Progenitor cell of endocrine pancreas (in vitro differentiated cells): ENCODE measurements at regions not wholly inside any gene's neighbourhood (a gene's known extent, or its start where the extent isn't known, plus 50 kb on each side); places are given as distances from the start of the nearest gene placed in this dataset.

Experiments
- DNase-seq: peaks from one replicate; pipeline ENCODE4 v3.0.0; 2021; ENCODE audit warnings: low spot score; ENCODE audit not compliant: unreplicated experiment
- H3K27ac Mint-ChIP-seq: 2 replicates; pipeline ENCODE4 v1.8.0; 2021; ENCODE audit warnings: mild to moderate bottlenecking, moderate library complexity, mixed read lengths
- H3K27me3 Mint-ChIP-seq: 2 replicates; pipeline ENCODE4 v1.8.0; 2021; ENCODE audit warnings: mixed read lengths
- H3K36me3 Mint-ChIP-seq: 2 replicates; pipeline ENCODE4 v1.8.0; 2022; ENCODE audit warnings: mixed read lengths; ENCODE audit not compliant: insufficient read depth
- H3K4me1 Mint-ChIP-seq: 2 replicates; pipeline ENCODE4 v1.8.0; 2021; ENCODE audit warnings: low read depth, mixed read lengths
- H3K4me3 Mint-ChIP-seq: 2 replicates; pipeline ENCODE4 v1.8.0; 2021; ENCODE audit warnings: low read depth, mild to moderate bottlenecking, moderate library complexity, mixed read lengths
- H3K9me3 Mint-ChIP-seq: 2 replicates; pipeline ENCODE4 v1.8.0; 2021; ENCODE audit warnings: low read depth, mixed read lengths
- CTCF ChIP-seq: fragments of 200-600 bp; sonication (generic); IDR thresholded peaks from one replicate; pipeline ENCODE4 v1.5.0; 2021; ENCODE audit warnings: antibody characterized with exemption, mild to moderate bottlenecking; ENCODE audit not compliant: unreplicated experiment

DNA sequence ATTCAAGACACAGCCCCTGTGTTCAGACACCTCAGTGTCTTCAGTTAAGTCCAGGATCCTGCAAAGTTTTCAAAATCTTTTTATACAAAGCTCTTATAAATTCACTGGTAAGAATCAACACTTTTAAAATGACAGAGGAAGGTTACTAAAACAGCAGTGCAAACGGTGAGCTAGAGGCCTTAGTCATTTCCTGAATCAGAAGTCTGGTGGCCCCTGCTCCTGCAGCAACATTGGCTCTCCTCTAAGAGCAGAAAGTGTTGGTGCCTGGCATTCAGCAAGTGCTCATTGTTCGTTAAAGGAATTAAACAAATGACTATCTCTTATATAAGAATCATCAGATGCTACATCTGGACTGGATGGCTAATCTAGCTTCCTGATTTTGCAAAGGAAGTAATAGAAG, 282.9 kb downstream of the PTGER3 start:
- Mint-ChIP-seq H3K4me1 (no peaks in the 10 kb centered on the region), H3K27me3 (peaks cover 5% of the 10 kb centered on the region)

DNA sequence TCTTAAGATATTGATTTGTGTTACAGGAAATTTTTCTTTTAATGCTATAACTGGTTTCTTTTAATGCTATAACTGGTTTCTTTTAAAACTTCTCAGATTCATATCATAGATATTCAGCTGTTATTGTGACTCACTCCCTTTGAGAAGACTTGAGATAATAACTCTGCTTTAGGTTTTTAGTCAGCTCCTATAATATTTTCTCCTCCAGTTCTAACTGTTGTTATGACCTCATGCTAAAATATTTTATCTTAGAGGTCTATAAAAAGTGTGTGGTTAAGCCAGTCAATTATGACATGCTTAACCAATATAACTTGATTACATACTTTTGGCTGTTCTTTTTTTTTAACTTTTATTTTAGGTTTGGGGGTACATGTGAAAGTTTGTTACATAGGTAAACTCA, 280.2 kb downstream of the PTGER3 start:
- Mint-ChIP-seq H3K27ac (no peak overlapping the region), H3K4me1 (no peaks in the 10 kb centered on the region), H3K36me3 (no peaks in the 10 kb centered on the region), H3K4me3 (no peak overlapping the region), H3K9me3 (peaks cover 17% of the 10 kb centered on the region), H3K27me3 (peaks cover 5% of the 10 kb centered on the region)
- TF ChIP-seq CTCF: no peak
- no peak for DNase-seq

More for the DNA sequence above, 282.9 kb downstream of the PTGER3 start:
- Mint-ChIP-seq H3K4me3 (no peak overlapping the region), H3K27ac (no peak overlapping the region), H3K36me3 (no peaks in the 10 kb centered on the region), H3K9me3 (no peaks in the 10 kb centered on the region)
- DNase-seq: no peak
- TF ChIP-seq CTCF: no peak

- no peak overlapping the region for H3K27ac Mint-ChIP-seq
- no peak overlapping the region for H3K4me3 Mint-ChIP-seq
- no peaks in the 10 kb centered on the region for H3K4me1 Mint-ChIP-seq
- no peak for DNase-seq
- no peak for TF ChIP-seq CTCF
- peaks cover 17% of the 10 kb centered on the region for H3K9me3 Mint-ChIP-seq
- H3K27me3 Mint-ChIP-seq: peaks cover 5% of the 10 kb centered on the region
- no peaks in the 10 kb centered on the region for H3K36me3 Mint-ChIP-seq
Measured at GRCh38 chr1:70768216-70768615, 279.4 kb downstream of the PTGER3 start.

GRCh38 chr1:70778056-70778762, 269.4 kb downstream of the PTGER3 start:
- no peaks in the 10 kb centered on the region for H3K36me3 Mint-ChIP-seq
- no peaks in the 10 kb centered on the region for H3K4me1 Mint-ChIP-seq
- H3K27me3 Mint-ChIP-seq: no peaks in the 10 kb centered on the region
- H3K27ac Mint-ChIP-seq: no peak overlapping the region
- H3K9me3 Mint-ChIP-seq: no peaks in the 10 kb centered on the region
- TF ChIP-seq CTCF: no peak
- H3K4me3 Mint-ChIP-seq: no peak overlapping the region
- no peak for DNase-seq

DNA sequence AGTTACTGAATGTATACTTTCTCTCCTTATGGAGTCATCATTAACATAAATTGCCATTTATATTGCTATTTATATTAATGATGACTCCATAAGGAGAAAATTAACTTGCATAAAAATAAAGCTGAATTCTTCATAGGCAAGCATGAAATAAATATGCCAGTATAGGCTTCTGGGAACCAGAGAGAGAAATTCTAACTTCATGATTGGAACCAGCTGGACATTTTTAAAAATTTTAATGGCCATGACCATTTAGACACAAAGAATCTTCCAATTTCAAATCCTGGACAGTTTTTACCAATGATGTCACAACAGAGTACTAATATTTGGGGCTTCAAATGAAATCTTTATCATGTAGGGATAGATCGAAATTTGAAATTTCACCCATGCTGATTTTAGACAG, 268.7 kb downstream of the PTGER3 start:
- Mint-ChIP-seq H3K9me3 (no peaks in the 10 kb centered on the region), H3K36me3 (no peaks in the 10 kb centered on the region), H3K27ac (no peak overlapping the region), H3K4me1 (no peaks in the 10 kb centered on the region), H3K4me3 (no peak overlapping the region), H3K27me3 (no peaks in the 10 kb centered on the region)
- no peak for DNase-seq
- no peak for TF ChIP-seq CTCF
